NCI-H345 treated with DMSO at 0.1 percent for 48 hours (cell line): ENCODE measurements at regions not wholly inside any gene's neighbourhood (a gene's known extent, or its start where the extent isn't known, plus 50 kb on each side); places are given as distances from the start of the nearest gene placed in this dataset.

Experiments
- DNase-seq: peaks from one replicate; lab custom pipeline; 2025; ENCODE audit not compliant: unreplicated experiment; lab: John Stamatoyannopoulos, UW

DNA sequence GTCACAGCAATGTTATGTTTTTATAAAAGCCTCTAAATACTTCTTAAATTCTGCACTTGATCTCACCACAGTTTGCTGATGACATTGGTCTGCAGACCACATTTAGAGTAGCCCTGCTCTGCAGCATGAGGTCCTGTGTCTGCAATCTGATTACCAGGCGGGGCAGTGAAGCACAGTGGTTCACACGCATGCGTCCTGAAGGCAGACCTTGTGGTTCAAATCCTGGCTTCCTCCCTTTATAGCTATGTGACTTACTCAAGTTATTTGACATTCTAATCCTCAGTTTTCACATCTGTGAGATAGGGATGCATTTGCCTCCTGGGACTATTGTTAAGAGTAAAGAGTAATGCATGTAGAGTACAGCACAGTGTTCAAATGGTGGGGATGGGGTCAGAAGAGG lies 50.3 kb downstream of the BMAL2 start:
- DNase-seq, result no peak

DNA sequence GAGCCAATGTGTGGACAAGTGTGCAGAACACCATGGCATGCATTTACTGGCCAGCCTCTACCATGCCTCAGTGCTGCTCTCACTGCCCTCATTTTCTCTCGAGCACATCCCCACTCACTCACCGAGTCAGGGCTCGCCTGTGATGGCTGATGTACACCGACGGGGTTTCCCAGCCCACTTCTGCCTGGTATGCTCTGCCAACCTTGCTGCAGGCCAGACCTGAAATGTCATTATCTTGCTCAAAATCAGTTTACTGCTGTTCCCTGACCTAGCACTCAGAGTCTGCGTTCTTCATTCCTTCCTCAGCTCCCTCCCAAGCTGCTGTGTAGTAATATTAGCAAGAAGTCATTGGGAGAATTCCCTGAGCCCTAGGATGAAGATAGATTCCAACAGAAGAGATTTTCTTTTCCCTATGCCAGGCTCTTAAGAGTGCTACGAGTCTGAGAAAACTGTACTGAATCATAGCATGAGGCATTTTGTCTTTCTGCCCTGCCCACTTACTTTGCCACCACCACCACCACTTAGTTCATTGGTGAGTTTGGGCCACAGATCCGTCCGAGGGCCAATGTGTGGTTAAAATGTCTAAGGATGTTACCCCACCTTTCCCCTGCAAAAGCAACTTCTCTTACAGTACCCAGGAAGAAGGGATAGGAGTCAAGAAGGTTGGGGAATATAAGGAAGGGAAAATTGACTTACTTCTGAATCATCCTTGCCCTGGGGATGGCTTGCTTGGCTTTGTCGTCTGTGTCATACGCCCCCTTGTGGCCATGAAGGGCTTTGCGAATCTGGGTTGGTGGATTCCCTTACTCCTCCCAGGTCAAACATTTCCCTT lies 51.0 kb downstream of the BMAL2 start:
- DNase-seq, result peak; percentile 5

DNA sequence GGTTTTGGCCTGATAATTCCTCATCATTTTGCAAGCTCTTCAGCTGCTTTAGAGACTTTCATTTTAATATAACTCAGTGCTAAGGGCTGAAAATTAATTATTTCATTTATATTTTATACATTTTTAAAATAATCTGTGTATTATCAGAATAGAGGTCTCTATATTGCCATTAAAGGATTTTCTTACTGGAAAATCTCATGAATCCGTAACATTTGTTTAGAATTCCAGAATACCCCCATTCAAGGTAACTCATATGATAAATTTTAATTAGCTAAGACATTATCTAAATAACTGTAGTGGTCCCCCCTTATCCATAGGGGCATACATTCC lies 51.6 kb downstream of the BMAL2 start:
- DNase-seq, result no peak

DNA sequence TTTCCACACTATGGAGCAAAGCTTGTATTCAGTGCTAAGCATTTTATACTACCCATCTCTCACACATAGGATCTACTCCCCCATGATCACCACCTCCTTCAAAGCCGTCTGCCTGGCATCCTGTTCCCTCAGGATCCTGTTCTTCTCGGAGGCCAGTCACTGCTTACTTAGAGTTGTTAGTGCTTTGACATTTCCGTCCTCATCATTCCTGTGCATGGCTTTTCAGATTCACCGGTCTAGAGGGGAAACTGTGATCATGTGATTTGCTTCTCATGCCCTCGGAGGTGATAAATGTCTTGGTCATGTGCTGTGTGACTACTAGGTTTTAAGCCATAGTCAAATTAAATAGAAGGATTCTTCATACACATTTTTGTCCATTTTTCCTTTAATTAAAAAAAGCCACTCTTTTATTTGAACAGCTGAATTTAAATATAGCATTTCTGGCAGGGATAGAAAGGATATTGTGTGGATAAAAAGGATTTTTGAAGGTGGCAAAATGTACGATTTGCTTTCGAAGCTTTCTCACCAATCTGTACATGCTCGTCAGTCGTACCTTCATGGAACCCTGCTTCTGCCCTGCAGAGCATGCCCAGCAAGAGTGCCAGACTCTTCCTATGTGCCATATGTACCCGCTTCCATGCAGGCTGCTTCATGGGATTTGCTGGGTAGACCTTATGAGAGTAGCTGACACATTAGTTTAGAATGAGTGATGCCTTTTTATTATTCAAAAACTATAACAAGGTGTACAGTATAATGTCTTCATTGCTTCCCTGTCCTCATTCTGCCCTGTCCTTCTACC lies 53.3 kb downstream of the BMAL2 start:
- no peak for DNase-seq

DNA sequence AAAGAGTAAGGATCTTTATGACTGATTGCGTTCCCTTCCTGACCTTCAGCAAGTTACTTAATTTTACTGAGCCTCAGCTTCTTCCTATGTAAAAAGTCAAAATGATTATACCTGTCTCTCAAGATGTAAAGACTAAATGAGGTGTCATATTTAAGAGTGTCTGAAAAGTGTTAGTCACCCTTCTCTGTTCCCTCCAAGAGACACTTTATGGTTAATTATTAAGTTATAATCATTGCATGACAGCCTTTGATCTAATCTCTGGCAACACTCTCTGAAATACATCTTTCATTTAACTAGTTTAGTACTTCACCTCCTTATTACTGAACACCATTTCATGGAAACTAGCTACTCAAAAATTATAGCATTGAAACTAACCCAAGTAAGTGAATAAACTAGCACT lies 54.8 kb downstream of the BMAL2 start:
- DNase-seq, result no peak

DNA sequence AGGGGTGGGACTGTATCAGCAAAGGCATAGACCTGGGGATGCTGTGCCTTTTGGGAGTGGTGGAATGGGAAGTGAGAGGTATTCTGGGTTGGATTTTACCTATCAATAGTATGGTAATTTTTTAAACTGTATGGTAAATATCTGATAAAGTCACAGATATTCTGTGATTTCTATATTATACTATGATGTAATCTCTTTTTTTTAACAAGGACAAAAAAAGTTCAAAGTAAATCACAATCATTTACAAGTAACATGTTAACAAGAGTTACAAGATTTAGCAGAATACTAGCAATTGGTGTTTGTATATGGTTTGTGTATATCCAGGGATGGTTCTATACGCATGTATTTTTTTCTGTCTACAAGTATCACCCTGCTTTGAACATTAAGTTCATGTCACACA lies 56.0 kb downstream of the BMAL2 start:
- no peak for DNase-seq

DNA sequence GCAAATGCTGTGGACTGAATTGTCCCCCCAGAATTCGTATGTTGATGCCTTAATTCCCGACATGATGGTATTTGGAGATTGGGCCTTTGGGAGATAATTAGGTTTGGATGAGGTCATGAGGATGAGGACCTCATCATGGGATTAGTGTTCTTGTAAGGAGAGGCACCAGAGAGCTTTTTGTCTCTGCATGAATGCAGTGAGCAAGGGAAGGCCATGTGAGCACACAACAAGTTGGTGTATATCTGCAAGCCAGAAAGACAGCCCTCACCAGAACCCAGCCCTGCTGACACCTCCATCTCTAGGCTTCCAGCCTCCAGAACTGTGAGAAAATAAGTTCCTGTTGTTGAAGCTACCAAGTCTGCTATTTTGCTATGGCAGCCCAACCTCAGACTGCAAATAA lies 51.9 kb upstream of the SMCO2 start:
- DNase-seq, result no peak

DNA sequence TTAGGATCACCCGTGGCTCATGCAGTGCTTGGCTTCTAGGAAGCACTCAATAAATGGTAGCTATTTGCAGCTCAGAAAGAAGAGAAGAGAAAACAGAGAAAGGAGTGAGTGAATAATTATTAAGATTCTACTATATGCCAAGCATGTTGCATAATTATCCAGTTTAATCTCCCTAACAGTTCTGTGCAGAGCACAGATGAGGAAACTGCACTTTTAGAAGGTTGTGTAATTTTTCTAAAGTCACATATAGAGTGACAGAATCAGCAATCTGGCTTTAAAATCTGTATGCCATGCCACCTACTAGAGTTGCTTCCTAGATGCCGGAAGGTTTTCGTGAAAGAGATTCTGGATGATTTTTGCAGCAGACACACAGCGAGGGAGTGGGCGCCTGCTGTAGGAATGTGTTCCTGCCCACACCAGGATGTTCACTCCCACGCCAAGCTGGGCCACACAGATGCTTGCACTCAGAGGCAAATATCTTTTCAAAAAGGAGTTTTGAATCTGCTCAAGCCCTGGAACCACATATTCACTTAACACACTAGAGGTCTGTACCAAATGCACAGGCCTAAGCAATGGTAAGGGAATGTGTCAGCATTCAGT lies 50.2 kb upstream of the SMCO2 start:
- no peak for DNase-seq
